Osteoblast (primary cell): ENCODE measurements at regions not wholly inside any gene's neighbourhood (a gene's known extent, or its start where the extent isn't known, plus 50 kb on each side); places are given as distances from the start of the nearest gene placed in this dataset.

Source experiments
- DNase-seq: peaks from one replicate; pipeline ENCODE4 v3.0.0; 2011; ENCODE audit warnings: low spot score, mixed read lengths; ENCODE audit not compliant: insufficient read length; ENCODE audit errors: missing footprints
- H2AFZ ChIP-seq: 2 replicates; pipeline ENCODE4 v1.6.0; 2011; ENCODE audit warnings: mild to moderate bottlenecking, low read length
- H3K27ac ChIP-seq: 2 replicates; pipeline ENCODE4 v1.5.1; 2011; ENCODE audit warnings: mild to moderate bottlenecking, low read depth, low read length, moderate library complexity
- H3K27me3 ChIP-seq: 2 replicates; pipeline ENCODE4 v1.6.0; 2012; ENCODE audit warnings: mild to moderate bottlenecking, control low read depth, inconsistent platforms, low read length, moderate library complexity; ENCODE audit not compliant: insufficient read depth
- H3K36me3 ChIP-seq: 2 replicates; pipeline ENCODE4 v1.5.1; 2011; ENCODE audit warnings: mild to moderate bottlenecking, low read length, control low read depth, moderate library complexity; ENCODE audit not compliant: insufficient read depth
- H3K4me1 ChIP-seq: 2 replicates; pipeline ENCODE4 v1.5.1; 2011; ENCODE audit warnings: mild to moderate bottlenecking, low read length, control low read depth, moderate library complexity; ENCODE audit not compliant: insufficient read depth
- H3K4me2 ChIP-seq: 2 replicates; pipeline ENCODE4 v1.6.0; 2011; ENCODE audit warnings: mild to moderate bottlenecking, low read length; ENCODE audit not compliant: insufficient read depth
- H3K4me3 ChIP-seq: fragments of 200-600 bp; sonication (generic); 3 replicates; pipeline ENCODE4 v1.5.1; 2012; ENCODE audit warnings: mild to moderate bottlenecking, low read length, inconsistent platforms; ENCODE audit not compliant: insufficient read depth
- H3K79me2 ChIP-seq: 2 replicates; pipeline ENCODE4 v1.6.0; 2012; ENCODE audit warnings: mild to moderate bottlenecking, low read length, control low read depth, inconsistent platforms; ENCODE audit not compliant: insufficient read depth
- H3K9me3 ChIP-seq: 2 replicates; pipeline ENCODE4 v1.5.1; 2011; ENCODE audit warnings: low read depth, low read length, control low read depth
- H4K20me1 ChIP-seq: 2 replicates; pipeline ENCODE4 v1.6.0; 2012; ENCODE audit warnings: mild to moderate bottlenecking, low read length, control low read depth; ENCODE audit not compliant: insufficient read depth
- TF ChIP-seq, protein P1 (sequence below): IDR thresholded peaks from 2 replicates; pipeline ENCODE4 v1.5.1; 2011; ENCODE audit warnings: mild to moderate bottlenecking, low read depth, low read length, moderate library complexity; ENCODE audit errors: extremely low read depth

DNA sequence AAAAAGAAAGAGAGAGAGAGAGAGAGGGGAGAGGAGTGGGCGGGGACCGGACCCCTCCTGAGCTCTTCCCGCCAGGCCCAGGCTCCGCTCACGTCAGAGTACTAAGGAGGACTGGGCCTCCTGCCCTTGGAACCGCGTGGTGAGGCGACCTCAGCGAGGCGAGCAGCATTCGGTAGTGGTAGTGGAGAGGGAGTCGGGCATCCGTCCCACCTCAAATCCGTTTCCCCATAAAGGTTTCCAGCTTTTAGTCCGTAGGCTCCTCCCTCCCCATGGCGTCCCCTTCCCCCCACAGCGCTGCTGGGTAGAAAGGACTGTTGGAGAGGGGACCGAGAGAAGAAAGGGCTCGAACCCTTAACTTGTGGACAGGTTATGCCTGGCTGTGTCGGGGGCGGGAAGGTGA lies 124.4 kb upstream of the BARHL2 start:
- H3K79me2 ChIP-seq: no peaks in the 10 kb centered on the region
- no peak overlapping the region for H3K4me3 ChIP-seq
- peaks cover 2% of the 10 kb centered on the region for H3K27me3 ChIP-seq
- no peaks in the 10 kb centered on the region for H3K4me1 ChIP-seq
- no peak overlapping the region for H2AFZ ChIP-seq
- no peaks in the 10 kb centered on the region for H4K20me1 ChIP-seq
- H3K36me3 ChIP-seq: no peaks in the 10 kb centered on the region
- TF ChIP-seq, protein P1, sequence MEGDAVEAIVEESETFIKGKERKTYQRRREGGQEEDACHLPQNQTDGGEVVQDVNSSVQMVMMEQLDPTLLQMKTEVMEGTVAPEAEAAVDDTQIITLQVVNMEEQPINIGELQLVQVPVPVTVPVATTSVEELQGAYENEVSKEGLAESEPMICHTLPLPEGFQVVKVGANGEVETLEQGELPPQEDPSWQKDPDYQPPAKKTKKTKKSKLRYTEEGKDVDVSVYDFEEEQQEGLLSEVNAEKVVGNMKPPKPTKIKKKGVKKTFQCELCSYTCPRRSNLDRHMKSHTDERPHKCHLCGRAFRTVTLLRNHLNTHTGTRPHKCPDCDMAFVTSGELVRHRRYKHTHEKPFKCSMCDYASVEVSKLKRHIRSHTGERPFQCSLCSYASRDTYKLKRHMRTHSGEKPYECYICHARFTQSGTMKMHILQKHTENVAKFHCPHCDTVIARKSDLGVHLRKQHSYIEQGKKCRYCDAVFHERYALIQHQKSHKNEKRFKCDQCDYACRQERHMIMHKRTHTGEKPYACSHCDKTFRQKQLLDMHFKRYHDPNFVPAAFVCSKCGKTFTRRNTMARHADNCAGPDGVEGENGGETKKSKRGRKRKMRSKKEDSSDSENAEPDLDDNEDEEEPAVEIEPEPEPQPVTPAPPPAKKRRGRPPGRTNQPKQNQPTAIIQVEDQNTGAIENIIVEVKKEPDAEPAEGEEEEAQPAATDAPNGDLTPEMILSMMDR: no peak
- H3K4me2 ChIP-seq: no peak overlapping the region
- no peaks in the 10 kb centered on the region for H3K9me3 ChIP-seq
- no peak overlapping the region for H3K27ac ChIP-seq
- no peak for DNase-seq

DNA sequence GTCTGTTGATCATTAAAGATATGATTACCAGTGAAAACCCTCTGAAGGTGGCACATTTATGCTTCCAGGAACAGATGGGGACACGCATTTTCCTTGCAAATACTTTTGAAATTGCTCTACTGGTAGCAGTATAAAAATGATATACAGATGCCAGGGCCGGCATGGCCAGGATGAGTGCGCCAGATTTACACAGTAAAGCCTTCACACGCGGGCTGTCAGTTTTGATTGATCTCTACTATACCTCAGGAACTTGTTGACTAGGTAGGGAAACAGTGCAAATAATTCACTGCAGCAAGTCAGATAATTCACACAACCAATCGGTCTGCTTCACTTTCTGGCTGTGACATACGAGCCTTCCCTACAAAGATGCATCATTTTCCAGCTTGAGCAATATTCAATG lies 123.2 kb upstream of the BARHL2 start:
- Histone ChIP-seq H3K4me2 (no peak overlapping the region), H3K27ac (no peak overlapping the region), H3K4me1 (no peaks in the 10 kb centered on the region), H3K9me3 (no peaks in the 10 kb centered on the region), H4K20me1 (no peaks in the 10 kb centered on the region), H3K27me3 (peaks cover 13% of the 10 kb centered on the region), H3K79me2 (no peaks in the 10 kb centered on the region), H3K36me3 (no peaks in the 10 kb centered on the region), H2AFZ (no peak overlapping the region), H3K4me3 (no peak overlapping the region)
- TF ChIP-seq, protein P1: no peak
- DNase-seq: no peak

- no peak overlapping the region for H3K4me2 ChIP-seq
- TF ChIP-seq, protein P1: no peak
- no peaks in the 10 kb centered on the region for H3K36me3 ChIP-seq
- no peak overlapping the region for H3K4me3 ChIP-seq
- no peak for DNase-seq
- no peak overlapping the region for H3K27ac ChIP-seq
- peaks cover 20% of the 10 kb centered on the region for H3K27me3 ChIP-seq
- H2AFZ ChIP-seq: no peak overlapping the region
- no peaks in the 10 kb centered on the region for H3K9me3 ChIP-seq
- no peaks in the 10 kb centered on the region for H3K79me2 ChIP-seq
- peaks cover 2% of the 10 kb centered on the region for H4K20me1 ChIP-seq
- no peaks in the 10 kb centered on the region for H3K4me1 ChIP-seq
These were observed 122.2 kb upstream of the BARHL2 start for GRCh38 chr1:90839323-90839722.

DNA sequence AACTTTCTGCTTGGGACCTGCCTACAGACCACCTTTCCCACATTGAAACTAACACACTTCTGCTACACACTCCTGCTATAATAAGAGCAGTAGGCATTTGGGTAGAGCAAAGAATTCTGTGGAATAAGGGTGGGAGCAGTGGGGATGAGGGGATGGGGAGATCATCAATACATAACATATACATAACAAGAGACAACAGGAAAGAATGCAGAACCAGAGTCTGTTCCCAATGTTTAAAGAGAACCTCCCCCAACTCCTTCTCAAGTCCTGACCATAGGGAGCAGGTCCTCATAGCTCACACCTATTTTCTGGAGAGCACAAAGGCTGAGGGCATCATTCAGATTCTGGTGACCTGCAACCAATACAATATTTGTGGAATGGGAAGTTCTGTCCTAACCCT lies 121.6 kb upstream of the BARHL2 start:
- TF ChIP-seq, protein P1: no peak
- no peaks in the 10 kb centered on the region for H3K9me3 ChIP-seq
- H4K20me1 ChIP-seq: peaks cover 2% of the 10 kb centered on the region
- peak; percentile 76 for DNase-seq
- H2AFZ ChIP-seq: no peak overlapping the region
- no peak overlapping the region for H3K4me3 ChIP-seq
- no peaks in the 10 kb centered on the region for H3K36me3 ChIP-seq
- peaks cover 22% of the 10 kb centered on the region for H3K27me3 ChIP-seq
- H3K27ac ChIP-seq: no peak overlapping the region
- H3K4me1 ChIP-seq: no peaks in the 10 kb centered on the region
- H3K4me2 ChIP-seq: no peak overlapping the region
- no peaks in the 10 kb centered on the region for H3K79me2 ChIP-seq
